Activated CD8-positive, alpha-beta T cell treated with anti-CD3 and anti-CD28 coated beads, Interleukin-2, amount 10 ng/mL, durations not matched to agents 7 days and 5 days (primary cell): ENCODE measurements at regions not wholly inside any gene's neighbourhood (a gene's known extent, or its start where the extent isn't known, plus 50 kb on each side); places are given as distances from the start of the nearest gene placed in this dataset.

ENCODE experiments used
- ATAC-seq: fragments of 150-1000 bp; cut with Tn5 transposase; one replicate; pipeline ENCODE4 v1.10.0; 2021; ENCODE audit warnings: moderate library complexity
- CTCF ChIA-PET: fragments of 350-600 bp; sonication (Branson Sonifier 250); formaldehyde crosslinking; loops from one replicate; lab custom pipeline; 2021; ENCODE audit warnings: antibody characterized with exemption; lab: Charles Lee
- POLR2A ChIA-PET: fragments of 350-600 bp; sonication (Branson Sonifier 250); formaldehyde crosslinking; loops from one replicate; lab custom pipeline; 2021; ENCODE audit warnings: antibody characterized with exemption; lab: Charles Lee
- DNase-seq: peaks from one replicate; pipeline ENCODE4 v3.0.0-alpha.2; 2020
- H3K27ac Mint-ChIP-seq: one replicate; pipeline ENCODE4 v1.8.0; 2021; ENCODE audit warnings: mild to moderate bottlenecking, mixed read lengths
- H3K27me3 Mint-ChIP-seq: one replicate; pipeline ENCODE4 v1.8.0; 2021; ENCODE audit warnings: low read depth, mixed read lengths
- H3K36me3 Mint-ChIP-seq: one replicate; pipeline ENCODE4 v1.8.0; 2021; ENCODE audit warnings: low read depth, mixed read lengths
- H3K4me1 Mint-ChIP-seq: one replicate; pipeline ENCODE4 v1.8.0; 2021; ENCODE audit warnings: low read depth, mixed read lengths
- H3K4me3 Mint-ChIP-seq: one replicate; pipeline ENCODE4 v1.8.0; 2021; ENCODE audit warnings: mild to moderate bottlenecking, mixed read lengths
- H3K9me3 Mint-ChIP-seq: one replicate; pipeline ENCODE4 v1.8.0; 2022; ENCODE audit warnings: mixed read lengths; ENCODE audit not compliant: insufficient read depth

GRCh38 chr1:232487236-232487635 is 142.7 kb downstream of the SIPA1L2 start:
- ChIA-PET POLR2A (no interaction called here), CTCF (no interaction called here)
- no peak overlapping the region for H3K27ac Mint-ChIP-seq
- H3K9me3 Mint-ChIP-seq: no peaks in the 10 kb centered on the region
- H3K27me3 Mint-ChIP-seq: no peaks in the 10 kb centered on the region
- no peaks in the 10 kb centered on the region for H3K36me3 Mint-ChIP-seq
- no peaks in the 10 kb centered on the region for H3K4me1 Mint-ChIP-seq
- DNase-seq (no peak), ATAC-seq (no peak)
- no peak overlapping the region for H3K4me3 Mint-ChIP-seq

GRCh38 chr1:232486454-232487207 is 143.3 kb downstream of the SIPA1L2 start:
- Mint-ChIP-seq H3K9me3 (no peaks in the 10 kb centered on the region), H3K36me3 (no peaks in the 10 kb centered on the region), H3K27me3 (no peaks in the 10 kb centered on the region), H3K4me1 (no peaks in the 10 kb centered on the region), H3K27ac (no peak overlapping the region), H3K4me3 (no peak overlapping the region)
- ChIA-PET POLR2A (no interaction called here), CTCF (no interaction called here)
- DNase-seq: no peak
- no peak for ATAC-seq

- CTCF ChIA-PET: no interaction called here
- no peaks in the 10 kb centered on the region for H3K9me3 Mint-ChIP-seq
- no peaks in the 10 kb centered on the region for H3K36me3 Mint-ChIP-seq
- DNase-seq (no peak), ATAC-seq (no peak)
- POLR2A ChIA-PET: no interaction called here
- H3K27me3 Mint-ChIP-seq: no peaks in the 10 kb centered on the region
- H3K4me3 Mint-ChIP-seq: no peak overlapping the region
- H3K4me1 Mint-ChIP-seq: no peaks in the 10 kb centered on the region
- H3K27ac Mint-ChIP-seq: no peak overlapping the region
Observed at GRCh38 chr1:232486006-232486405, 143.9 kb downstream of the SIPA1L2 start.

GRCh38 chr1:232484856-232485255 is 145.1 kb downstream of the SIPA1L2 start:
- Mint-ChIP-seq H3K9me3 (no peaks in the 10 kb centered on the region), H3K36me3 (no peaks in the 10 kb centered on the region), H3K4me1 (no peaks in the 10 kb centered on the region), H3K4me3 (no peak overlapping the region), H3K27ac (no peak overlapping the region), H3K27me3 (peaks cover 1% of the 10 kb centered on the region)
- no peak for ATAC-seq
- DNase-seq: no peak
- CTCF ChIA-PET: no interaction called here
- POLR2A ChIA-PET: no interaction called here

GRCh38 chr1:232483826-232484225 is 146.1 kb downstream of the SIPA1L2 start:
- DNase-seq (no peak), ATAC-seq (no peak)
- Mint-ChIP-seq H3K27me3 (peaks cover 6% of the 10 kb centered on the region), H3K27ac (no peak overlapping the region), H3K9me3 (no peaks in the 10 kb centered on the region), H3K4me3 (no peak overlapping the region), H3K36me3 (no peaks in the 10 kb centered on the region), H3K4me1 (no peaks in the 10 kb centered on the region)
- ChIA-PET CTCF (no interaction called here), POLR2A (no interaction called here)

GRCh38 chr1:232481091-232481490 is 148.8 kb downstream of the SIPA1L2 start:
- ATAC-seq: no peak
- Mint-ChIP-seq H3K4me1 (no peaks in the 10 kb centered on the region), H3K36me3 (no peaks in the 10 kb centered on the region), H3K4me3 (no peak overlapping the region), H3K27me3 (peaks cover 13% of the 10 kb centered on the region), H3K27ac (no peak overlapping the region), H3K9me3 (no peaks in the 10 kb centered on the region)
- ChIA-PET POLR2A (no interaction called here), CTCF (no interaction called here)
- no peak for DNase-seq

GRCh38 chr1:232477728-232478127 is 152.2 kb downstream of the SIPA1L2 start:
- CTCF ChIA-PET: no interaction called here
- peaks cover 15% of the 10 kb centered on the region for H3K27me3 Mint-ChIP-seq
- no peaks in the 10 kb centered on the region for H3K36me3 Mint-ChIP-seq
- no peak overlapping the region for H3K4me3 Mint-ChIP-seq
- DNase-seq (no peak), ATAC-seq (no peak)
- no peaks in the 10 kb centered on the region for H3K9me3 Mint-ChIP-seq
- H3K4me1 Mint-ChIP-seq: peaks cover 3% of the 10 kb centered on the region
- no peak overlapping the region for H3K27ac Mint-ChIP-seq
- POLR2A ChIA-PET: no interaction called here

- no peaks in the 10 kb centered on the region for H3K9me3 Mint-ChIP-seq
- POLR2A ChIA-PET: interaction anchor here (0.5 kb wide), 1 partner anchor 716 kb away, joined by 3 read pairs; no protein-coding TSS in a partner anchor
Observed at GRCh38 chr1:232476538-232476950, 153.4 kb downstream of the SIPA1L2 start.

GRCh38 chr1:232474826-232475225 is 155.1 kb downstream of the SIPA1L2 start:
- peaks cover 12% of the 10 kb centered on the region for H3K4me1 Mint-ChIP-seq
- ATAC-seq (no peak), DNase-seq (no peak)
- peaks cover 14% of the 10 kb centered on the region for H3K27me3 Mint-ChIP-seq
- ChIA-PET POLR2A (no interaction called here), CTCF (interaction anchor here (0.9 kb wide), 1 partner anchor 17 kb away, joined by 3 read pairs; no protein-coding TSS in a partner anchor)
- no peak overlapping the region for H3K27ac Mint-ChIP-seq
- H3K4me3 Mint-ChIP-seq: no peak overlapping the region
- no peaks in the 10 kb centered on the region for H3K9me3 Mint-ChIP-seq
- H3K36me3 Mint-ChIP-seq: no peaks in the 10 kb centered on the region

More at GRCh38 chr1:232476538-232476950, 153.4 kb downstream of the SIPA1L2 start:
- Mint-ChIP-seq H3K4me3 (no peak overlapping the region), H3K27me3 (peaks cover 15% of the 10 kb centered on the region), H3K36me3 (no peaks in the 10 kb centered on the region), H3K27ac (no peak overlapping the region), H3K4me1 (peaks cover 6% of the 10 kb centered on the region)
- DNase-seq (no peak), ATAC-seq (no peak)
- CTCF ChIA-PET: interaction anchor here (0.9 kb wide), 1 partner anchor 151 kb away, joined by 3 read pairs; no protein-coding TSS in a partner anchor

- ChIA-PET POLR2A (no interaction called here), CTCF (no interaction called here)
- H3K4me1 Mint-ChIP-seq: peaks cover 12% of the 10 kb centered on the region
- no peaks in the 10 kb centered on the region for H3K36me3 Mint-ChIP-seq
- no peak overlapping the region for H3K4me3 Mint-ChIP-seq
- ATAC-seq (no peak), DNase-seq (no peak)
- no peak overlapping the region for H3K27ac Mint-ChIP-seq
- no peaks in the 10 kb centered on the region for H3K9me3 Mint-ChIP-seq
- H3K27me3 Mint-ChIP-seq: peaks cover 10% of the 10 kb centered on the region
Observed at GRCh38 chr1:232473900-232474299, 156.0 kb downstream of the SIPA1L2 start.

- no peak for DNase-seq
- H3K27ac Mint-ChIP-seq: no peak overlapping the region
- ATAC-seq: no peak
- H3K4me1 Mint-ChIP-seq: peaks cover 12% of the 10 kb centered on the region
- no peak overlapping the region for H3K4me3 Mint-ChIP-seq
- CTCF ChIA-PET: no interaction called here
- no peaks in the 10 kb centered on the region for H3K36me3 Mint-ChIP-seq
- peaks cover 8% of the 10 kb centered on the region for H3K27me3 Mint-ChIP-seq
- POLR2A ChIA-PET: no interaction called here
- no peaks in the 10 kb centered on the region for H3K9me3 Mint-ChIP-seq
Observed at GRCh38 chr1:232473324-232473723, 156.6 kb downstream of the SIPA1L2 start.

- Mint-ChIP-seq H3K36me3 (no peaks in the 10 kb centered on the region), H3K27me3 (peaks cover 6% of the 10 kb centered on the region), H3K27ac (no peak overlapping the region), H3K4me3 (no peak overlapping the region), H3K4me1 (peaks cover 14% of the 10 kb centered on the region), H3K9me3 (no peaks in the 10 kb centered on the region)
- ATAC-seq (no peak), DNase-seq (no peak)
- POLR2A ChIA-PET: no interaction called here
- CTCF ChIA-PET: no interaction called here
Observed at GRCh38 chr1:232472485-232473041, 157.4 kb downstream of the SIPA1L2 start.
